Neural cell (in vitro differentiated cells): ENCODE measurements at regions not wholly inside any gene's neighbourhood (a gene's known extent, or its start where the extent isn't known, plus 50 kb on each side); places are given as distances from the start of the nearest gene placed in this dataset.

Source experiments
- H2AFZ ChIP-seq: fragments of 200-600, 300-800 bp; sonication (generic), shearing (Covaris generic); 2 replicates; pipeline ENCODE4 v1.6.0; 2014; ENCODE audit warnings: low read depth, mild to moderate bottlenecking, antibody characterized with exemption, low read length, moderate library complexity
- H3F3A ChIP-seq: fragments of 200-600 bp; shearing (Covaris generic); 2 replicates; pipeline ENCODE4 v1.6.1; 2016; ENCODE audit warnings: mild to moderate bottlenecking, moderate library complexity, mixed read lengths, antibody characterized with exemption, low read length; ENCODE audit not compliant: insufficient read depth, poor library complexity, severe bottlenecking
- H3K27ac ChIP-seq: fragments of 200-600, 300-800 bp; sonication (generic), shearing (Covaris generic); 2 replicates; pipeline ENCODE4 v1.5.1; 2014; ENCODE audit warnings: mild to moderate bottlenecking, low read length, moderate library complexity
- H3K27me3 ChIP-seq: fragments of 300-800, 200-600 bp; sonication (generic), shearing (Covaris generic); 2 replicates; pipeline ENCODE4 v1.6.0; 2014; ENCODE audit warnings: mild to moderate bottlenecking, low read depth, low read length, moderate library complexity; ENCODE audit not compliant: insufficient read depth
- H3K36me3 ChIP-seq: fragments of 300-800, 200-600 bp; sonication (generic), shearing (Covaris generic); 2 replicates; pipeline ENCODE4 v1.5.1; 2014; ENCODE audit warnings: mild to moderate bottlenecking, antibody characterized with exemption, low read length, moderate library complexity; ENCODE audit not compliant: insufficient read depth
- H3K4me2 ChIP-seq: fragments of 300-800, 200-600 bp; sonication (generic), shearing (Covaris generic); 2 replicates; pipeline ENCODE4 v1.6.0; 2014; ENCODE audit warnings: mild to moderate bottlenecking, low read length
- H3K4me3 ChIP-seq: fragments of 300-800, 200-600 bp; sonication (generic), shearing (Covaris generic); 2 replicates; pipeline ENCODE4 v1.5.1; 2014; ENCODE audit warnings: mild to moderate bottlenecking, low read length, moderate library complexity
- H3K79me2 ChIP-seq: fragments of 200-600 bp; shearing (Covaris generic); replicated peaks from 2 replicates; pipeline ENCODE4 v1.6.0; 2014; ENCODE audit warnings: mild to moderate bottlenecking, low read length, moderate library complexity; ENCODE audit not compliant: insufficient read depth
- H3K9ac ChIP-seq: fragments of 300-800, 200-600 bp; sonication (generic), shearing (Covaris generic); 2 replicates; pipeline ENCODE4 v1.6.1; 2016; ENCODE audit warnings: mild to moderate bottlenecking, low read length, mixed read lengths
- H3K9me2 ChIP-seq: fragments of 200-600 bp; shearing (Covaris generic); 2 replicates; pipeline ENCODE4 v1.6.1; 2016; ENCODE audit warnings: mild to moderate bottlenecking, low read length, mixed read lengths; ENCODE audit not compliant: insufficient read depth
- H3K9me3 ChIP-seq: fragments of 200-600, 300-800 bp; sonication (generic), shearing (Covaris generic); 2 replicates; pipeline ENCODE4 v1.6.1; 2016; ENCODE audit warnings: mild to moderate bottlenecking, mixed run types, low read length, moderate library complexity, mixed read lengths
- H4K20me1 ChIP-seq: fragments of 200-600 bp; shearing (Covaris generic); 2 replicates; pipeline ENCODE4 v1.6.1; 2016; ENCODE audit warnings: mild to moderate bottlenecking, mixed run types; ENCODE audit not compliant: insufficient read depth
- EP300 ChIP-seq: fragments of 450-650 bp; conservative IDR thresholded peaks from 2 replicates; pipeline ENCODE4 v1.6.1; 2014; ENCODE audit warnings: antibody characterized with exemption, mild to moderate bottlenecking, moderate library complexity; ENCODE audit not compliant: poor library complexity, severe bottlenecking
- EZH2 ChIP-seq: fragments of 200-600, 300-800 bp; shearing (Covaris generic), sonication (generic); IDR thresholded peaks from 2 replicates; pipeline ENCODE4 v1.6.1; 2014; ENCODE audit warnings: antibody characterized with exemption, low read length, borderline replicate concordance, mild to moderate bottlenecking; ENCODE audit not compliant: insufficient read depth, poor library complexity, severe bottlenecking
- MXI1 ChIP-seq: fragments of 450-650 bp; conservative IDR thresholded peaks from 2 replicates; pipeline ENCODE4 v1.6.1; 2014; ENCODE audit warnings: antibody characterized with exemption, mild to moderate bottlenecking; ENCODE audit not compliant: poor library complexity, severe bottlenecking
- POLR2AphosphoS5 ChIP-seq: IDR thresholded peaks from 2 replicates; pipeline ENCODE4 v1.6.1; 2012
- RAD21 ChIP-seq: fragments of 450-650 bp; conservative IDR thresholded peaks from 2 replicates; pipeline ENCODE4 v1.6.1; 2014; ENCODE audit warnings: antibody characterized with exemption, mild to moderate bottlenecking, moderate library complexity
- SMC3 ChIP-seq: fragments of 450-650 bp; conservative IDR thresholded peaks from 2 replicates; pipeline ENCODE4 v1.6.1; 2014; ENCODE audit warnings: antibody characterized with exemption, mild to moderate bottlenecking, moderate library complexity; ENCODE audit not compliant: poor library complexity
- TAF1 ChIP-seq: IDR thresholded peaks from 2 replicates; pipeline ENCODE4 v1.6.1; 2012; ENCODE audit warnings: low read depth
- TF ChIP-seq, protein P1 (sequence below): IDR thresholded peaks from 2 replicates; pipeline ENCODE4 v1.6.1; 2012; ENCODE audit warnings: borderline replicate concordance
- TF ChIP-seq, protein P2 (sequence below): fragments of 450-650 bp; IDR thresholded peaks from 2 replicates; pipeline ENCODE4 v1.5.1; 2014; ENCODE audit warnings: antibody characterized with exemption, mild to moderate bottlenecking, moderate library complexity; ENCODE audit not compliant: poor library complexity, severe bottlenecking

DNA sequence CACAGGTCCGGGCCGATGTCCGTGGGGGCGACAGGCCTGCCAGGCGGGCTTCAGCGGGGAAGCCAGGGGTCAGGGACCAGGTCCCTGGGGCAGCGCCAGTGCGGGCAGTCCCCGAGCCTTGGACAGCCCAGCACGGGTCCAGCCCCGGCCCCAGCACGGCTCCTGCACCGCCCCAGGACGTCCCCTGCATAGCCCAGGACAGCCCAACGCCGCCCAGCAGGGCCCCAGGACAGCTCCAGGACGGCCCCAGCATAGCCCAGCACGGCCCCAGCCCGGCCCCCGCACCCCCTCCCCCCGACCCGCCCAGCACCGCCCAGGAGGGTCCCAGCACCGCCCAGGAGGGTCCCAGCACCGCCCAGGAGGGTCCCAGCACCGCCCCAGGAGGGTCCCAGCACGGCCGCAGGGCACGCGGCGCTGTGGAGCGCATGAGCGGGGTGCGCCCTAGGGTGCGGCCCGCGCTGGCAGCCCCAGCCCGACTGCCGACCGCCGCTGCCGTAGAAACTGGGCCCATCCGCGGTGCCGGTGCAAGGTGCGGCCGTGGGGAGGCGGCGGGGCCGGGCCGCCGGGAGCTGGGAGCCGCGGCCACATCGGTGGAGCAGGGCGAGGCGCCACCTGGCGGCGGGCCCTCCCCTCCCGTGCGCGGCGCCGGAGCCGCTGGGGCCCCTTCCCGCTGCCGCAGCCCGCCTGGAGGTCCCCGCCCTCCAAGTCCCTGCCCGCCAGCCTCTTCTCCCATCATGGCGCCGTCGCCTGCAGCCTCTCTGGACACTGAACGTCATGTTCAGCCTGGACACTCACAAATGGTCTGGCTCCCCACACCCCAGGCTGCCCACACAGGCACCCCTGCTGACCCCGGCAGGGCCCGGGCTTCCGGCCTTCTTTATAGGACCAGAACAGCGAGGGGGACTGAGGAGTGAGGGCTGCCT is 106.8 kb upstream of the NKX1-1 start:
- H3K9me3 ChIP-seq, result no peaks in the 10 kb centered on the region
- no peaks in the 10 kb centered on the region for H3F3A ChIP-seq
- no peak overlapping the region for H2AFZ ChIP-seq
- no peaks in the 10 kb centered on the region for H3K36me3 ChIP-seq
- H3K4me3 ChIP-seq, result no peak overlapping the region
- no peaks in the 10 kb centered on the region for H4K20me1 ChIP-seq
- no peak overlapping the region for H3K27ac ChIP-seq
- TF ChIP-seq SMC3, result peak; percentile 63
- TF ChIP-seq, protein P1, sequence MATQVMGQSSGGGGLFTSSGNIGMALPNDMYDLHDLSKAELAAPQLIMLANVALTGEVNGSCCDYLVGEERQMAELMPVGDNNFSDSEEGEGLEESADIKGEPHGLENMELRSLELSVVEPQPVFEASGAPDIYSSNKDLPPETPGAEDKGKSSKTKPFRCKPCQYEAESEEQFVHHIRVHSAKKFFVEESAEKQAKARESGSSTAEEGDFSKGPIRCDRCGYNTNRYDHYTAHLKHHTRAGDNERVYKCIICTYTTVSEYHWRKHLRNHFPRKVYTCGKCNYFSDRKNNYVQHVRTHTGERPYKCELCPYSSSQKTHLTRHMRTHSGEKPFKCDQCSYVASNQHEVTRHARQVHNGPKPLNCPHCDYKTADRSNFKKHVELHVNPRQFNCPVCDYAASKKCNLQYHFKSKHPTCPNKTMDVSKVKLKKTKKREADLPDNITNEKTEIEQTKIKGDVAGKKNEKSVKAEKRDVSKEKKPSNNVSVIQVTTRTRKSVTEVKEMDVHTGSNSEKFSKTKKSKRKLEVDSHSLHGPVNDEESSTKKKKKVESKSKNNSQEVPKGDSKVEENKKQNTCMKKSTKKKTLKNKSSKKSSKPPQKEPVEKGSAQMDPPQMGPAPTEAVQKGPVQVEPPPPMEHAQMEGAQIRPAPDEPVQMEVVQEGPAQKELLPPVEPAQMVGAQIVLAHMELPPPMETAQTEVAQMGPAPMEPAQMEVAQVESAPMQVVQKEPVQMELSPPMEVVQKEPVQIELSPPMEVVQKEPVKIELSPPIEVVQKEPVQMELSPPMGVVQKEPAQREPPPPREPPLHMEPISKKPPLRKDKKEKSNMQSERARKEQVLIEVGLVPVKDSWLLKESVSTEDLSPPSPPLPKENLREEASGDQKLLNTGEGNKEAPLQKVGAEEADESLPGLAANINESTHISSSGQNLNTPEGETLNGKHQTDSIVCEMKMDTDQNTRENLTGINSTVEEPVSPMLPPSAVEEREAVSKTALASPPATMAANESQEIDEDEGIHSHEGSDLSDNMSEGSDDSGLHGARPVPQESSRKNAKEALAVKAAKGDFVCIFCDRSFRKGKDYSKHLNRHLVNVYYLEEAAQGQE, result no peak
- TF ChIP-seq MXI1, result no peak
- TF ChIP-seq EZH2, result no peak
- TF ChIP-seq POLR2AphosphoS5, result no peak
- no peak for TF ChIP-seq TAF1
- peak; percentile 49 for TF ChIP-seq RAD21
- no peak for TF ChIP-seq EP300
- TF ChIP-seq, protein P2, sequence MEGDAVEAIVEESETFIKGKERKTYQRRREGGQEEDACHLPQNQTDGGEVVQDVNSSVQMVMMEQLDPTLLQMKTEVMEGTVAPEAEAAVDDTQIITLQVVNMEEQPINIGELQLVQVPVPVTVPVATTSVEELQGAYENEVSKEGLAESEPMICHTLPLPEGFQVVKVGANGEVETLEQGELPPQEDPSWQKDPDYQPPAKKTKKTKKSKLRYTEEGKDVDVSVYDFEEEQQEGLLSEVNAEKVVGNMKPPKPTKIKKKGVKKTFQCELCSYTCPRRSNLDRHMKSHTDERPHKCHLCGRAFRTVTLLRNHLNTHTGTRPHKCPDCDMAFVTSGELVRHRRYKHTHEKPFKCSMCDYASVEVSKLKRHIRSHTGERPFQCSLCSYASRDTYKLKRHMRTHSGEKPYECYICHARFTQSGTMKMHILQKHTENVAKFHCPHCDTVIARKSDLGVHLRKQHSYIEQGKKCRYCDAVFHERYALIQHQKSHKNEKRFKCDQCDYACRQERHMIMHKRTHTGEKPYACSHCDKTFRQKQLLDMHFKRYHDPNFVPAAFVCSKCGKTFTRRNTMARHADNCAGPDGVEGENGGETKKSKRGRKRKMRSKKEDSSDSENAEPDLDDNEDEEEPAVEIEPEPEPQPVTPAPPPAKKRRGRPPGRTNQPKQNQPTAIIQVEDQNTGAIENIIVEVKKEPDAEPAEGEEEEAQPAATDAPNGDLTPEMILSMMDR, result peak; percentile 67
- no peaks in the 10 kb centered on the region for H3K9me2 ChIP-seq
- H3K27me3 ChIP-seq, result peaks cover 10% of the 10 kb centered on the region
- no peak overlapping the region for H3K4me2 ChIP-seq
- no peaks in the 10 kb centered on the region for H3K79me2 ChIP-seq
- H3K9ac ChIP-seq, result no peak overlapping the region

DNA sequence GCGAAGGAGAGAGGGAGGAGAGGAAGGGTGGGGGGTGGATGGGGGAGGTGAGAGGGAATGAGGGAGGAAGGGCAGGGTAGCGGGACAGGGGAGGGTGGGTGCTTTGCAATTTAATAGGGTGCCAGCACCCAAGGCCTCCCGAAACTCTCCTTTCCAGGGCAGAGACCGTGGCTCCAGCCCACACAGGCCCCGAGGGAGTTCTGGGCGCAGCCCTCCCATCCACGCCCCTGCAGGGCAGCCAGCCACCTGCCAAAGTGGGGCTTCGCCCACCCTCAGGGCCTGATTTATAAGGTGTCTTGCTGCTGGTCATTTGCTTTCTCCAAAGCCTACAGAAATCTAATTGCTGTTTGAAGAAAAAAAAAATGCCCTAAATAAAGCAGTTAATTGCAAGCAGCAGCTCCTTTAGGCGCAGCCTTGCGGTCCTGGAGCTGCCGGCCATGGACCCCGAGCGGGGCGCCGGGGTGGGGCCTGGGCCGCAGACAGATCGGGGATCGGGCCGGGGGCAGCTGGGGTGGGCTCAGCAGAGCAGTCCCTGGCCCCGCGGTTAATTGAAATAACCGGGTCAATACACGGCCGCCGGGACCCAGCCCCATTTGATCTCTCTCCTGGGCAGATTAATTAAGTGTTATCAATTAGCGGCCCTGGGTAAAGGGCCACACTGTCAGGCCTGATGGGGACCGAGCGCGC is 106.0 kb upstream of the NKX1-1 start:
- Histone ChIP-seq H3K9ac (no peak overlapping the region), H3K9me2 (no peaks in the 10 kb centered on the region), H3K27ac (no peak overlapping the region), H3K9me3 (no peaks in the 10 kb centered on the region), H4K20me1 (no peaks in the 10 kb centered on the region), H3K36me3 (no peaks in the 10 kb centered on the region), H3K27me3 (peaks cover 6% of the 10 kb centered on the region), H3K79me2 (no peaks in the 10 kb centered on the region), H2AFZ (no peak overlapping the region), H3K4me2 (no peak overlapping the region), H3K4me3 (no peak overlapping the region), H3F3A (no peaks in the 10 kb centered on the region)
- TF ChIP-seq EZH2 (no peak), TAF1 (no peak), MXI1 (no peak), EP300 (no peak), POLR2AphosphoS5 (no peak), SMC3 (no peak), RAD21 (no peak)
- TF ChIP-seq, protein P2, result no peak
- TF ChIP-seq, protein P1, result no peak
